ENCODE measurements at regions not wholly inside any gene's neighbourhood (a gene's known extent, or its start where the extent isn't known, plus 50 kb on each side); places are given as distances from the start of the nearest gene placed in this dataset.

GRCh38 chr17:72506773-72507172, 386.0 kb downstream of the SOX9 start:
- Histone ChIP-seq H3K27ac (ENCODE audit: low read depth) (no peak overlapping the region), H3K4me2 (no peak overlapping the region), H3K79me2 (replicated peaks; ENCODE audit: insufficient read depth) (no peaks in the 10 kb centered on the region), H3K9me2 (ENCODE audit: insufficient read depth) (no peaks in the 10 kb centered on the region), H4K20me1 (replicated peaks; ENCODE audit: insufficient read depth) (no peaks in the 10 kb centered on the region), H3F3A (replicated peaks; ENCODE audit: low read depth) (no peaks in the 10 kb centered on the region), H2AFZ (no peak overlapping the region), H3K36me3 (ENCODE audit: insufficient read depth) (no peaks in the 10 kb centered on the region), H3K4me1 (ENCODE audit: insufficient read depth) (peaks cover 34% of the 10 kb centered on the region), H3K27me3 (ENCODE audit: insufficient read depth) (no peaks in the 10 kb centered on the region), H3K4me3 (no peak overlapping the region)
- no peak for TF ChIP-seq POLR2AphosphoS5 (IDR thresholded peaks at IDR 0.05; ENCODE audit: low read depth)
- TF ChIP-seq EZH2 (IDR thresholded peaks at IDR 0.05; ENCODE audit: low read depth, unreplicated experiment): no peak
- TF ChIP-seq ETS1 (IDR thresholded peaks at IDR 0.05): no peak
- TF ChIP-seq ZNF114 (CRISPR knock-in tag; IDR thresholded peaks at IDR 0.05): no peak
- TF ChIP-seq JUNB (IDR thresholded peaks at IDR 0.05; ENCODE audit: unreplicated experiment): no peak
- no peak for TF ChIP-seq CREB1 (CRISPR knock-in tag; IDR thresholded peaks at IDR 0.05; ENCODE audit: low read depth)
- no peak for TF ChIP-seq STAT1 (IDR thresholded peaks at IDR 0.05; ENCODE audit: unreplicated experiment)
- peaks cover 4% of the 10 kb centered on the region; the same call in 1 of the 3 replicates for H3K9me3 Mint-ChIP-seq
- DNase-seq (ENCODE audit: low spot score) (no peak), ATAC-seq (no peak)
- peaks cover 53% of the 10 kb centered on the region for H3K4me1 Mint-ChIP-seq
- peaks cover 3% of the 10 kb centered on the region; the same call in 2 of the 3 replicates for H3K36me3 Mint-ChIP-seq (ENCODE audit: low read depth)
- H3K4me3 Mint-ChIP-seq: no peak overlapping the region
- peaks cover 8% of the 10 kb centered on the region for H3K27me3 Mint-ChIP-seq (ENCODE audit: insufficient read depth, low read depth, poor library complexity)
- no peak overlapping the region for H3K27ac Mint-ChIP-seq

- H3K27me3 ChIP-seq (ENCODE audit: insufficient read depth): no peaks in the 10 kb centered on the region
- H3K79me2 ChIP-seq (replicated peaks; ENCODE audit: insufficient read depth): no peaks in the 10 kb centered on the region
- H2AFZ ChIP-seq: peak overlapping the region; percentile 61; the same call in 1 of the 2 replicates
- no peak overlapping the region for H3K27ac Mint-ChIP-seq
- no peak overlapping the region for H3K4me3 Mint-ChIP-seq
- H3K4me1 ChIP-seq (ENCODE audit: insufficient read depth): peaks cover 28% of the 10 kb centered on the region
- no peaks in the 10 kb centered on the region for H4K20me1 ChIP-seq (replicated peaks; ENCODE audit: insufficient read depth)
- no peaks in the 10 kb centered on the region for H3F3A ChIP-seq (replicated peaks; ENCODE audit: low read depth)
- peaks cover 8% of the 10 kb centered on the region for H3K27me3 Mint-ChIP-seq (ENCODE audit: insufficient read depth, low read depth, poor library complexity)
- H3K4me1 Mint-ChIP-seq: peaks cover 48% of the 10 kb centered on the region
- no peaks in the 10 kb centered on the region for H3K9me2 ChIP-seq (ENCODE audit: insufficient read depth)
- no peak overlapping the region; the same call in 1 of the 2 replicates for H3K4me2 ChIP-seq
- no peaks in the 10 kb centered on the region for H3K36me3 ChIP-seq (ENCODE audit: insufficient read depth)
- peak; percentile 47; the same call in 2 of the 3 replicates for ATAC-seq
- no peak overlapping the region for H3K27ac ChIP-seq (ENCODE audit: low read depth)
- DNase-seq (ENCODE audit: low spot score): no peak
- H3K9me3 Mint-ChIP-seq: peaks cover 4% of the 10 kb centered on the region; the same call in 1 of the 3 replicates
- no peak overlapping the region for H3K4me3 ChIP-seq
- H3K36me3 Mint-ChIP-seq (ENCODE audit: low read depth): peaks cover 3% of the 10 kb centered on the region; the same call in 2 of the 3 replicates
- no peak for TF ChIP-seq NANOG (IDR thresholded peaks at IDR 0.05; ENCODE audit: borderline replicate concordance)
- no peak for TF ChIP-seq STAT1 (IDR thresholded peaks at IDR 0.05; ENCODE audit: unreplicated experiment)
- no peak for TF ChIP-seq ZNF114 (CRISPR knock-in tag; IDR thresholded peaks at IDR 0.05)
- no peak for TF ChIP-seq CTCF (conservative IDR thresholded peaks at IDR 0.05; ENCODE audit: low read depth in 2 of 2)
- no peak for TF ChIP-seq REST (IDR thresholded peaks at IDR 0.05; ENCODE audit: unreplicated experiment)
- no peak for TF ChIP-seq ZNF331 (CRISPR knock-in tag; IDR thresholded peaks at IDR 0.05; ENCODE audit: low read depth)
These were observed 386.6 kb downstream of the SOX9 start for GRCh38 chr17:72507370-72507769.

All from GM23338 (cell line).